SJSA1 (cell line): ENCODE measurements at regions not wholly inside any gene's neighbourhood (a gene's known extent, or its start where the extent isn't known, plus 50 kb on each side); places are given as distances from the start of the nearest gene placed in this dataset.

ENCODE experiments used
- DNase-seq, 2 experiments: peaks; one replicate each; pipeline ENCODE4 v3.0.0-alpha.2; 2015 to 2020; ENCODE audit warnings: low spot score in 2 of 2, low read depth in 1 of 2
- H3K27ac ChIP-seq: fragments of 250-450 bp; sonication (Bioruptor Pico); 2 replicates; pipeline ENCODE4 v1.5.1; 2020; ENCODE audit warnings: mild to moderate bottlenecking, moderate library complexity
- H3K27me3 ChIP-seq: fragments of 250-450 bp; sonication (Bioruptor Pico); replicated peaks from 2 replicates; pipeline ENCODE4 v1.5.1; 2020; ENCODE audit warnings: mild to moderate bottlenecking, moderate library complexity
- H3K36me3 ChIP-seq: fragments of 250-450 bp; sonication (Bioruptor Pico); 2 replicates; pipeline ENCODE4 v1.5.1; 2020; ENCODE audit warnings: mild to moderate bottlenecking
- H3K4me1 ChIP-seq: fragments of 250-450 bp; sonication (Bioruptor Pico); replicated peaks from 2 replicates; pipeline ENCODE4 v1.6.1; 2021; ENCODE audit warnings: mild to moderate bottlenecking
- H3K4me3 ChIP-seq: fragments of 250-450 bp; sonication (Bioruptor Pico); 2 replicates; pipeline ENCODE4 v1.5.1; 2020; ENCODE audit warnings: mild to moderate bottlenecking
- H3K9me3 ChIP-seq: fragments of 250-450 bp; sonication (Bioruptor Pico); replicated peaks from 2 replicates; pipeline ENCODE4 v1.5.1; 2020; ENCODE audit warnings: mild to moderate bottlenecking

DNA sequence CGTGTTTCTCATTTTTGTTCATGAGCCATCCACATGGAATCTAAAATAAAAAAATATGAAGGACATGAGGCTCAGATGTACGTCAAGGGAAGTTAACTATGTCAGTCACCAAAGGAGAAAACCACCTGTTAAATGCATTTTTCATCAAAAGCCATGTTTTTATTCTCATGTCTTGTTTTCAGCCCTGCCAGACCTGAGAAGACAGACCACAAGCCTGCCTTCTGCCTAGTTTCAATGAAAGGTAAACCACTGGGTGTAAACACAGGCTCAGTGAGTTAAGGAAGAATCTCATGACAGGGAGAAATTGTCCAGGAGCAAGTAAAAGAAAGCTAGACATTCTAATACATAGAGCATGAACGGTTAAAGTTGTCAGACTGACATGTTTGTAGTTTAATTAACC lies 52.3 kb upstream of the TNIP3 start:
- no peak for DNase-seq
- H3K27ac ChIP-seq: no peak overlapping the region
- H3K4me3 ChIP-seq: no peak overlapping the region
- no peaks in the 10 kb centered on the region for H3K36me3 ChIP-seq
- peaks cover 7% of the 10 kb centered on the region; the same call in 1 of the 2 replicates for H3K27me3 ChIP-seq
- no peaks in the 10 kb centered on the region for H3K9me3 ChIP-seq
- H3K4me1 ChIP-seq: peaks cover 19% of the 10 kb centered on the region

DNA sequence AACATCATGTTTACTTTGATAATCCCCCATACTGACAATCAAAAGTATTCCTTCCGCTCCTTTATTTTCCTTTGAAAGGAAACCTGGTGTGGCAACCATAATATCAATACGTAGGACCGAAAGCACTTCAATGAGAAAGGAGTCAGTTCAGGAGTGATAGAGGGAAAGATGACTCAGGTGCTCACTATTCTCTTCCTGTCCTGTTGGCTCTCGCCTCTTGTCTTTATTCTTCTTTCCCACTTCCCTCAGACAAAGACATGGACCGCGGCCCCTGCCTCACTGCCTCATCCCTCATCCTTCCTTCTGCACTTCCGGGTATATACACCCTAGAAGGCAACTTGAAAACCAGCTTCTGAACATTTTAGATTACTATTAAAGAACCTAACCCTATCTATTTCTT lies 49.8 kb upstream of the TNIP3 start:
- no peak for DNase-seq
- H3K4me1 ChIP-seq: peaks cover 15% of the 10 kb centered on the region
- no peak overlapping the region for H3K4me3 ChIP-seq
- H3K27ac ChIP-seq: no peak overlapping the region
- no peaks in the 10 kb centered on the region for H3K9me3 ChIP-seq
- H3K27me3 ChIP-seq: no peaks in the 10 kb centered on the region
- no peaks in the 10 kb centered on the region for H3K36me3 ChIP-seq
